IPS DF 6.9 (cell line): ENCODE measurements at regions not wholly inside any gene's neighbourhood (a gene's known extent, or its start where the extent isn't known, plus 50 kb on each side); places are given as distances from the start of the nearest gene placed in this dataset.
"Not testable (repeated sequence)": the region's sequence is repeated elsewhere in the genome, so short reads cannot be mapped to it uniquely, and the experiment has no call there.

Experiments used
- DNase-seq: peaks from one replicate; pipeline ENCODE4 v3.0.0-alpha.2; 2013; ENCODE audit warnings: low read depth, low spot score
- H3K27ac ChIP-seq: one replicate; pipeline ENCODE4 v1.5.1; 2013; ENCODE audit warnings: low read length, control low read depth
- H3K27me3 ChIP-seq: 2 replicates; pipeline ENCODE4 v1.6.1; 2013; ENCODE audit warnings: mild to moderate bottlenecking, low read length; ENCODE audit not compliant: control insufficient read depth, insufficient read depth
- H3K36me3 ChIP-seq: 2 replicates; pipeline ENCODE4 v1.6.1; 2013; ENCODE audit warnings: low read length; ENCODE audit not compliant: control insufficient read depth, insufficient read depth
- H3K4me1 ChIP-seq: 2 replicates; pipeline ENCODE4 v1.6.1; 2013; ENCODE audit warnings: low read length; ENCODE audit not compliant: control insufficient read depth, insufficient read depth
- H3K4me3 ChIP-seq: 2 replicates; pipeline ENCODE4 v1.5.1; 2013; ENCODE audit warnings: mild to moderate bottlenecking, low read length
- H3K9me3 ChIP-seq: 2 replicates; pipeline ENCODE4 v1.6.1; 2013; ENCODE audit warnings: low read length, inconsistent platforms; ENCODE audit not compliant: control insufficient read depth, insufficient read depth
- whole genome bisulfite sequencing: extraction: QIAGEN DNeasy Blood & Tissue Kit; methylation state at CpG from one replicate; pipeline ENCODE4 v1.1.7; 2013; ENCODE audit warnings: mixed read lengths, missing lambda C conversion rate; ENCODE audit not compliant: insufficient read length, insufficient coverage; 5-methylcytosine and 5-hydroxymethylcytosine counted together

GRCh38 chr10:28910956-28911355 is 233.6 kb downstream of the BAMBI start:
- no peaks in the 10 kb centered on the region for H3K4me1 ChIP-seq
- H3K36me3 ChIP-seq: no peaks in the 10 kb centered on the region
- WGBS: no CpG with 5 or more reads among the region's 3 CpGs
- H3K27ac ChIP-seq: no peak overlapping the region
- DNase-seq: no peak
- H3K27me3 ChIP-seq: no peaks in the 10 kb centered on the region
- H3K4me3 ChIP-seq: no peak overlapping the region
- no peaks in the 10 kb centered on the region for H3K9me3 ChIP-seq

- not testable (repeated sequence) for H3K4me1 ChIP-seq, H3K27me3 ChIP-seq, DNase-seq, H3K4me3 ChIP-seq, H3K9me3 ChIP-seq, H3K27ac ChIP-seq, H3K36me3 ChIP-seq
- no CpG with 5 or more reads among the region's 8 CpGs for WGBS
These were observed 234.2 kb downstream of the BAMBI start for GRCh38 chr10:28911511-28911910.

- Histone ChIP-seq H3K27me3 (no peaks in the 10 kb centered on the region), H3K36me3 (no peaks in the 10 kb centered on the region), H3K27ac (no peak overlapping the region), H3K4me3 (no peak overlapping the region), H3K4me1 (no peaks in the 10 kb centered on the region), H3K9me3 (no peaks in the 10 kb centered on the region)
- no CpG with 5 or more reads among the region's 9 CpGs for WGBS
- no peak for DNase-seq
These were observed 234.9 kb downstream of the BAMBI start for GRCh38 chr10:28912017-28912783.

DNA sequence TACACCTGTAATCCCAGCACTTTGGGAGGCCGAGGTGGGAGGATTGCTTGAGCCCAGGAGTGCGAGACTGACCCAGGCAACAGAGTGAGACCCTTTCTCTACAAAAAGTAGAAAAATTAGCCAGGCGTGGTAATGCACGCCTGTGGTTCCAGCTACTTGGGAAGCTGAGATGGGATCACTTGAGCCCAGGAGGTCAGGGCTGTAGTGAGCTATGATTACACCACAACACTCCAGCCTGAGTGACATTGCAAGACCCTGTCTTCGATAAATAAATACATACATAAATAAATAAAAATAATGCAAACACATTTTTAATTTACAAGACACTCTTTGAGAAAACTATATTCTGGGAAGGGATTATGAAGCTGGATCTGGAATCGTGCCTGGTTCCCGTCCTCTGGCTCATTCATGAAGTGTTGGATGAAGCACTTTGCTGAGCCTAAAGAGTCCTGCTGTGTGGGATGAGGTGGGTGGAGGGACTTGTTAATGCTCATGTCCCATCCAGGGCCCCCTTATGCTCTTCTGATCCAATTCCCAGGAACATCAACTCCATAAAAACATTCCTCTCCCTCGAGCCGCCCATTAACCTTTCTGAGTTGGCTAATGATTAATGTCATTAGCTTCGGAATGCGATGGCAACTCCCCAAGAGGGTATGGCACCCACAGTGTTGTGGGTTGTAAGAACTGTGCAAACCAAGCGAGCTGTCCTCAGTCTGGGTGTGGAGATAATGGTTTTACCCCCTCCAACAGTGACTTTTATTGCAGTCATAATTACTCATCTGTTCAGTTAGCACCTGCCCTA is 236.3 kb downstream of the BAMBI start:
- Histone ChIP-seq H3K4me3 (no peak overlapping the region), H3K9me3 (no peaks in the 10 kb centered on the region), H3K27ac (no peak overlapping the region), H3K27me3 (no peaks in the 10 kb centered on the region), H3K4me1 (no peaks in the 10 kb centered on the region), H3K36me3 (no peaks in the 10 kb centered on the region)
- no peak for DNase-seq
- no CpG with 5 or more reads among the region's 12 CpGs for WGBS

DNA sequence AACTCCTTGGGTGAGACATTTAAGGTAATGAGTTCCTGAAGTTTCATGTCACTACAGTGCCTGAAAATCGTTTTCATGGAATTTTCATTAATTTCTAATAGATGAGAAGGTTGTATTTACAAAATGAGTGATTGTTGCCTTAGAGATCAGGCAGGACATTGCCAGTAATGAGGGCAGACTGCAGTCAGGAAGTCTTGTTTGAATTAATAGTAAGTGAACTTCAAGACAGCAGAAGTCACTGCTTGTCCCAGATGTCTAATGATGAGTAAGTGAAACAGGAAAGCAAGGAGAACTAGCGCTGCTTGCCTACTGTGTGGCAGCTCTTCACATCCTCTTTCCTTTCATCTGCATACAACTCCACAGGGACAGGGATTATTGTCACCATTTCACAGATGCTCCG is 237.4 kb downstream of the BAMBI start:
- H3K4me1 ChIP-seq: no peaks in the 10 kb centered on the region
- no peaks in the 10 kb centered on the region for H3K9me3 ChIP-seq
- no peak for DNase-seq
- no CpG with 5 or more reads among the region's 3 CpGs for WGBS
- no peak overlapping the region for H3K4me3 ChIP-seq
- H3K36me3 ChIP-seq: no peaks in the 10 kb centered on the region
- H3K27ac ChIP-seq: no peak overlapping the region
- no peaks in the 10 kb centered on the region for H3K27me3 ChIP-seq

DNA sequence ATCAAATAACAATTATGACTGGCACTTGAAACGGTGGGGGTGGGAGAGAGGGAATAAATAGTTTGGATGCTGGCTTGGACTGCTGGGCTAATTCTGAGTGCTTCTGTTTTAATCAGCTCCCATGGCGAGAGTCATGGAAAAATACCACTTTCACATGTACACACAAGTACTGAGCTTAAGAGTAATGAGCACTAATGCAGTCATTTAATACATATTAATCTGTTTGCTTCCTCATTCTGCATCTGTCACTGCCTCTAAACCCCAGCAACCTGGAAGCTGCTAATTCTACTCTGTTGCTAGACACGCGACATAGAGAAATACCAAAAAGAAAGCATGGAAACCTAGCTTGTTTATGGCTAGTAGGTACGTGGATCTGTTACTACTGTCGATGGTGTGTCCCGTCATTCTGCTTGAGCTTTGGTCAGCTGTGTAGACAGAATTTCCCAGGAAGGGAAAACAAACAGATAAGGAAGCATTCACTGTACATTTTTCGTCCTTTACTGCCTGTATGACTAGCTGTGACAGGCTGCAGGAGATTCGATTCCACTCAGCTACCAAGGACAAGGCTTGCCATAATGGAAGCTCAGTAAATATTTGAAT is 238.8 kb downstream of the BAMBI start:
- no peak overlapping the region for H3K27ac ChIP-seq
- no peak for DNase-seq
- no CpG with 5 or more reads among the region's 9 CpGs for WGBS

DNA sequence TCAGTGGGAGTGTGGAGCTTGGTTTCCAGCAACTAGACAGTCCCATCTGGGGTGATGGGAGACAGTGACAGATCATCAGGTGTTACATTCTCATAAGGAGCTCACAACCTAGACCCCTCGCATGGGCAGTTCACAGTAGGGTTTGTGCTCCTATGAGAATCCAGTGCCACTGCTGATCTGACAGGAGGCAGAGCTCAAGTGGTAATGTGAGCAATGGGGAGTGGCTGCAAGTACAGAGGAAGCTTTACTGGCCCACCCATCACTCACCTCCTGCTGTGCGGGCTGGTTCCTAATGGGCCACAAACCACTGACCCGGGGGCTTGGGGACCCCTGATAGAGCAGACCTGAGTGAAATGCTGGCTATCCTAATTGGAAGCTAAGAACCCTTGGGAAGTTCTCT is 242.8 kb downstream of the BAMBI start:
- no CpG with 5 or more reads among the region's 3 CpGs for WGBS
- Histone ChIP-seq H3K4me3 (no peak overlapping the region), H3K27me3 (no peaks in the 10 kb centered on the region), H3K9me3 (no peaks in the 10 kb centered on the region), H3K27ac (no peak overlapping the region), H3K36me3 (no peaks in the 10 kb centered on the region), H3K4me1 (no peaks in the 10 kb centered on the region)
- no peak for DNase-seq

More for the DNA sequence above, 238.8 kb downstream of the BAMBI start:
- Histone ChIP-seq H3K36me3 (no peaks in the 10 kb centered on the region), H3K4me1 (no peaks in the 10 kb centered on the region), H3K4me3 (no peak overlapping the region), H3K9me3 (no peaks in the 10 kb centered on the region), H3K27me3 (no peaks in the 10 kb centered on the region)

DNA sequence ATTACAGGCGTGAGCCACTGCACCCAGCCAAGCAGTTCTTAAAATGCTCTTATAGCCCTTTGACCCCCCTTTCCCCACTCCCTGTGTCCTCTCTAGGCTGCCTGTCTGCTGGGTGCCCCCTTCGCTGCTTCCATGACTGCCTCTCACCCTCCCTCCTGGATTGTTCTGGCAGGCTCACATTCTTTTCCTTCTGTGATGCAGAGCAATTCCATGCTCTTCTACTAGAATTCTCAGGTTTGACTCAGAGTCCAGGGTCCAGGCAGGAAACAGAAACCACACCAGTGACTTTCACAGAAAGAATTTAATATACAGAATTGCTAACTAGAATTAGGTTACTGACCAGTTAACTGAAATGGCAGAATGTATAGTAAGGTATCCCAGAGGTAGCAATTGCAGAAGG is 244.8 kb downstream of the BAMBI start:
- no peak for DNase-seq
- WGBS: no CpG with 5 or more reads among the region's 2 CpGs
- H3K4me3 ChIP-seq: no peak overlapping the region
- H3K27ac ChIP-seq: no peak overlapping the region
- no peaks in the 10 kb centered on the region for H3K36me3 ChIP-seq
- H3K9me3 ChIP-seq: no peaks in the 10 kb centered on the region
- H3K27me3 ChIP-seq: no peaks in the 10 kb centered on the region
- no peaks in the 10 kb centered on the region for H3K4me1 ChIP-seq

DNA sequence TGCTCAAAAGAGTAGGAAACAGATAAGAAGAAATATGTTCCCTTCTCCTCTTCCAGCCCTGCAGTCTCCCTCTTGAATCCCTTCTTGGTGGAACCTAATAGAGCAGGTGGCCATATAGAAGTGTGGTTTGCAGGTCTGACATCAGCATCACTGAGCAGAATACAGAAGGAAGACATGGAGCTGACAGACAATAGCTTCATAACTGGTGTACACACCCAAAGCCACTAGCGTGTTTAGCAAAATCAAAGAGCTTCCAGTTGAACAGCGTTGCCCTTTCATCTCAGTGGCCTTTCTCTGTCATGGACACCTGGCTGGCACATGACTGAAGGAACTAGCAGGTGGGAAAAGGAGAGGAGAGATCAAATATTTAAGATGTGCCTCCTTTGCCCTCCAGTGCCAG is 245.5 kb downstream of the BAMBI start:
- Histone ChIP-seq H3K36me3 (no peaks in the 10 kb centered on the region), H3K4me3 (no peak overlapping the region), H3K4me1 (no peaks in the 10 kb centered on the region), H3K27me3 (no peaks in the 10 kb centered on the region), H3K9me3 (no peaks in the 10 kb centered on the region), H3K27ac (no peak overlapping the region)
- WGBS: no CpG with 5 or more reads among the region's 2 CpGs
- DNase-seq: no peak

DNA sequence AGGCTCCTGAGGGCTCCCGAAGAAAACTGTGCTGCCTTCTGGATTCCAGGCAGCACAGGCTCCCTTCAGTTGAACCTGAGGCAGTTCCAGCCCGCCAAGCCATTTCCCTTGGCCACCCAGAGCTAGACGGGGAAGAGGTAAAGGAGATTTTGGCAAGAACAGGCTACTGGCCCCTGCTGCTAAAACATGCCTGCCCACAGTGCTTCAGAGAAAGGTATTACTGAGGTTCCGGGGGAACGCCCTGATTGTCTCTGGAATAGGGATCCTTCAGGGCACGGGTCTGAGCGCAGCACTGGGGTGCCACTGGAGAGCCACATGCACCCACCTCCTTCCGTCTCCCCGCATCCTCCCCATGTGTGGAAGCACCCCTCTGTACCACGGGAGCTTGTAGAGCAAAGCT is 247.4 kb downstream of the BAMBI start:
- H3K27me3 ChIP-seq: no peaks in the 10 kb centered on the region
- no peak for DNase-seq
- H3K4me3 ChIP-seq: no peak overlapping the region
- WGBS: no CpG with 5 or more reads among the region's 10 CpGs
- H3K36me3 ChIP-seq: no peaks in the 10 kb centered on the region
- H3K9me3 ChIP-seq: no peaks in the 10 kb centered on the region
- H3K4me1 ChIP-seq: no peaks in the 10 kb centered on the region
- H3K27ac ChIP-seq: no peak overlapping the region
